ENCODE measurements at regions not wholly inside any gene's neighbourhood (a gene's known extent, or its start where the extent isn't known, plus 50 kb on each side); places are given as distances from the start of the nearest gene placed in this dataset.

DNA sequence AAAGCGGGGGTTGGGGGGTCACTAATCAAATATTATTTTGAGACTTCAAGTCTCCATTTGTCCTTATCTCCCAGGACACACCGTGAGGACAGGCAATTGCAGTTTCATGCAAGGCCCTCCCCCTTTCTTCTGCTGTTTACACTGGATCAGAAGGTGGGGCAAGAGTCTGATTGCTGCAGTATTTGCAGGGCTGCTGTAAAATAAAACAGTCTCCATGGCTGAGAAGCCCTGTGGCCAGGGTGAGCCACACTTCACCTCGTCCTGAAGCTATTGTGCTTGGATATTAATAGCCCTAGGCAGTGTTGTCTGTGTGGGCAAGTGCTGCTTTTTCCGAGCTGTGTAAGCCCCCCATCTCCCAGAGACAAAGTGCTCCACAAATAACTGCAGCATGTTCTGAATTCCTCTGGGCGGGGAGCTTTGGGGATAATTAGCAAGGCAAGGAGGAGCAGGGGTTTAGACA is 187.4 kb upstream of the NTF3 start:
- Histone ChIP-seq H3K9me3 (replicated peaks in 1 of 3) (no peaks in the 10 kb centered on the region), H3K27ac (no peak overlapping the region), H3K27me3 (no peaks in the 10 kb centered on the region), H3K4me3 (no peak overlapping the region), H3K4me1 (replicated peaks in 1 of 2) (no peaks in the 10 kb centered on the region), H3K36me3 (replicated peaks in 1 of 2) (no peaks in the 10 kb centered on the region)
- intact Hi-C loops (cut with DNase I): no loop called here
- TF ChIP-seq, protein P1, sequence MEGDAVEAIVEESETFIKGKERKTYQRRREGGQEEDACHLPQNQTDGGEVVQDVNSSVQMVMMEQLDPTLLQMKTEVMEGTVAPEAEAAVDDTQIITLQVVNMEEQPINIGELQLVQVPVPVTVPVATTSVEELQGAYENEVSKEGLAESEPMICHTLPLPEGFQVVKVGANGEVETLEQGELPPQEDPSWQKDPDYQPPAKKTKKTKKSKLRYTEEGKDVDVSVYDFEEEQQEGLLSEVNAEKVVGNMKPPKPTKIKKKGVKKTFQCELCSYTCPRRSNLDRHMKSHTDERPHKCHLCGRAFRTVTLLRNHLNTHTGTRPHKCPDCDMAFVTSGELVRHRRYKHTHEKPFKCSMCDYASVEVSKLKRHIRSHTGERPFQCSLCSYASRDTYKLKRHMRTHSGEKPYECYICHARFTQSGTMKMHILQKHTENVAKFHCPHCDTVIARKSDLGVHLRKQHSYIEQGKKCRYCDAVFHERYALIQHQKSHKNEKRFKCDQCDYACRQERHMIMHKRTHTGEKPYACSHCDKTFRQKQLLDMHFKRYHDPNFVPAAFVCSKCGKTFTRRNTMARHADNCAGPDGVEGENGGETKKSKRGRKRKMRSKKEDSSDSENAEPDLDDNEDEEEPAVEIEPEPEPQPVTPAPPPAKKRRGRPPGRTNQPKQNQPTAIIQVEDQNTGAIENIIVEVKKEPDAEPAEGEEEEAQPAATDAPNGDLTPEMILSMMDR (IDR thresholded peaks at IDR 0.05): no peak
- TF ChIP-seq POLR2A (IDR thresholded peaks at IDR 0.05): no peak
- WGBS, 4 donors: 38 to 51% (median 45%) methylated on average over 3 to 5 of the region's 5 CpGs
- DNase-seq: no peak

DNA sequence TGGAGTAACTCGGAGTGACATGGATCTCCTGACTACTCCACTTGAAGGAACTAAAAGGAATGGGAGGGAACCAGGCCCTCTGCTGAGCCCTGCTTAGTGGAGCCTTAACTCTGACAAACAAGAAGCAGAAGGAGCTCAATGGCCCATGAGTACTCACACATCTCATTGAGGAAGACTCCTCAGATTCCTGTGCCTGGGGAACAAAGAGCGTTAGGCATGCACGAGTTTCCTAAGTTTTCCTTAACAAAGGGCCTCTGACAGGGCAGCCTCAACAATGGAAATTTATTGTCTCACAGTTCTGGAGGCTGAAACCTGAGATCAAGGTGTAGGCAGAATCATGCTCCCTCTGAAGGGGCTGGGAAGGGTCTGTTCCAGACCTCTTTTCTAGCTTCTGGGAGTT is 185.7 kb upstream of the NTF3 start:
- H3K9me3 ChIP-seq (replicated peaks in 1 of 3): no peaks in the 10 kb centered on the region
- 61 to 100% (median 70%) methylated on average over 1 to 3 of the region's 3 CpGs for WGBS, 4 donors
- no peak overlapping the region for H3K4me3 ChIP-seq
- intact Hi-C loops (cut with DNase I): no loop called here
- H3K4me1 ChIP-seq (replicated peaks in 1 of 2): no peaks in the 10 kb centered on the region
- TF ChIP-seq POLR2A (IDR thresholded peaks at IDR 0.05): no peak
- TF ChIP-seq, protein P1 (IDR thresholded peaks at IDR 0.05): no peak
- no peak for DNase-seq
- no peaks in the 10 kb centered on the region for H3K36me3 ChIP-seq (replicated peaks in 1 of 2)
- H3K27ac ChIP-seq: no peak overlapping the region
- H3K27me3 ChIP-seq: no peaks in the 10 kb centered on the region

DNA sequence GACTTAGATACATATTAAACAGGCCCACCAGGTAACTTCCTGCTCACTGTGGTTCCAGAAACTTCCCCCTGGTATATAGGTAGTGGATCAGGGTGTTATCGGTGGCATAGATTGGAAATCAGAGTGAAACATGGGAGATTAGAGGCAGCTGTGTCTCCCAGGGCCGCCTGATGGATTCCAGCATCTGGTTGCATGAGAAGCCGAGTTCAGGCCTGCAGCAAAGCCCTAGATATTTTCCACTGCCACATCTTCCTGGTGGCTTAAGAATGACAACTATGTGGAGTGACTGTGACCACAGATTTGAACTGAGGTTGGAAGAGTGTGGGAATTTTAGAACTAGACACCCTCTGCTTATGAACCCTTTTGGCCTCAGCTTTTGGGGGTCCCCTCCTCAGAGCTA is 184.8 kb upstream of the NTF3 start:
- DNase-seq: no peak
- Histone ChIP-seq H3K27ac (no peak overlapping the region), H3K27me3 (no peaks in the 10 kb centered on the region), H3K4me1 (replicated peaks in 1 of 2) (no peaks in the 10 kb centered on the region), H3K4me3 (no peak overlapping the region), H3K36me3 (replicated peaks in 1 of 2) (no peaks in the 10 kb centered on the region), H3K9me3 (replicated peaks in 1 of 3) (no peaks in the 10 kb centered on the region)
- intact Hi-C loops (cut with DNase I): no loop called here
- WGBS, 4 donors: 57 to 94% (median 71%) methylated on average over 3 of the region's 3 CpGs
- TF ChIP-seq, protein P1 (IDR thresholded peaks at IDR 0.05): no peak
- no peak for TF ChIP-seq POLR2A (IDR thresholded peaks at IDR 0.05)

DNA sequence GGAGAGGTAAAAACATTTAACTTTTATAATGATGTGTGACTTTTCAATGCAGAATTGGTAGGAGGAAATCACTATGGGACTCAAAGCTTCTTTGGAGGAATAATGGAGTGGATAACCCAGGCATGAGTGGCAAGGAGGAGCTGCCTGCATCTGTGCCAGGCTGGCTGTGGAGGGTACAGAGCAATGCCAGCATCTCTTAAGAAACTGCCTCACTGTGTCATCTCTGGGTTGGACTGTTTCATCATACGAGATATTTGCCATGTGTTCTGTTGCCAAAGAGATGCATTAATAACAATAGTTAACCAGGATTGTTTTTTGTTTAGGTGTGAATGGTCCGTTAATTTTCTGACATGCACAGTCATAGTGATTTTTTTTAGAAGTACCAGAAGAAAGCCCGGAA is 183.7 kb upstream of the NTF3 start:
- Histone ChIP-seq H3K9me3 (replicated peaks in 1 of 3) (no peaks in the 10 kb centered on the region), H3K27ac (no peak overlapping the region), H3K36me3 (replicated peaks in 1 of 2) (no peaks in the 10 kb centered on the region), H3K4me1 (replicated peaks in 1 of 2) (no peaks in the 10 kb centered on the region), H3K27me3 (no peaks in the 10 kb centered on the region), H3K4me3 (no peak overlapping the region)
- intact Hi-C loops (cut with DNase I): no loop called here
- DNase-seq: no peak
- TF ChIP-seq POLR2A (IDR thresholded peaks at IDR 0.05): no peak
- TF ChIP-seq, protein P1 (IDR thresholded peaks at IDR 0.05): no peak
- 68 to 85% (median 78%) methylated on average over 3 of the region's 3 CpGs for WGBS, 4 donors

Measured in adrenal gland (tissue), 9 donors.